Heart right ventricle (tissue), 16 donors: ENCODE measurements at regions not wholly inside any gene's neighbourhood (a gene's known extent, or its start where the extent isn't known, plus 50 kb on each side); places are given as distances from the start of the nearest gene placed in this dataset.

Experiments
- ATAC-seq, 8 donors: fragments of 200-7000 bp; cut with Tn5 transposase; one replicate each; pipeline ENCODE4 v1.9.1; 2020; ENCODE audit warnings: mild to moderate bottlenecking in 8 of 8, moderate library complexity in 8 of 8, moderate number of reproducible peaks in 1 of 8
- DNase-seq, 2 donors: peaks; one replicate each; pipeline ENCODE4 v3.0.0-alpha.2; 2020
- H3K27ac ChIP-seq, 10 donors: fragments of 200-600 bp; sonication (generic) in 2 of 10; one replicate each; pipeline versions ENCODE4 v1.5.0 to v1.8.0; 2020 to 2022; ENCODE audit warnings: mild to moderate bottlenecking in 3 of 10
- H3K27me3 ChIP-seq, 7 donors: fragments of 200-600 bp; one replicate each; pipeline ENCODE4 v1.8.0; 2021 to 2022; ENCODE audit warnings: mild to moderate bottlenecking in 2 of 7
- H3K36me3 ChIP-seq, 9 donors: fragments of 200-600 bp; sonication (generic) in 1 of 9; one replicate each; pipeline versions ENCODE4 v1.5.0 to v1.8.0; 2020 to 2022; ENCODE audit warnings: mild to moderate bottlenecking in 2 of 9
- H3K4me1 ChIP-seq, 9 donors: fragments of 200-600 bp; sonication (generic) in 1 of 9; one replicate each; pipeline versions ENCODE4 v1.5.0 to v1.8.0; 2020 to 2022; ENCODE audit warnings: mild to moderate bottlenecking in 4 of 9
- H3K4me3 ChIP-seq, 10 donors: fragments of 200-600 bp; sonication (generic) in 2 of 10; one replicate each; pipeline versions ENCODE4 v1.5.0 to v1.8.0; 2020 to 2022; ENCODE audit warnings: mild to moderate bottlenecking in 7 of 10, moderate library complexity in 2 of 10
- H3K9me3 ChIP-seq, 11 donors: fragments of 200-600 bp in 10 of 11; sonication (generic) in 2 of 11; one replicate each; pipeline versions ENCODE4 v1.5.0 to v1.8.0; 2013 to 2022; ENCODE audit warnings: mild to moderate bottlenecking in 2 of 11, control low read depth in 1 of 11, moderate library complexity in 1 of 11
- WGBS, 2 donors: extraction: QIAGEN DNeasy Blood & Tissue Kit; methylation state at CpG; one replicate each; pipeline ENCODE4 v1.1.7; 2013; ENCODE audit warnings: inconsistent platforms in 1 of 2; 5-methylcytosine and 5-hydroxymethylcytosine counted together
- intact Hi-C, 10 donors: fragments of 100-400 bp; cut with DNase I; formaldehyde crosslinking; loops; one replicate each; pipeline versions ENCODE4 v1.11.1 to v1.14.2; 2022
- TF ChIP-seq, protein P1 (sequence below), 9 donors: fragments of 200-600 bp; sonication (generic) in 2 of 9; IDR thresholded peaks; one replicate each; pipeline versions ENCODE4 v1.5.0 to v1.8.0; 2021 to 2022; ENCODE audit warnings: antibody characterized with exemption in 9 of 9, mild to moderate bottlenecking in 5 of 9, moderate library complexity in 1 of 9
- donor health status: Arrhythmogenic right ventricular cardiomyopathy.
- donor health status: ischemic (EF 13 %, LVEDD 7.1; RV severe dilation, severe dysfunction).
- donor health status: healthy with polysubstance abuse.
- donor health status: DM: no; HTN: yes; CAD: no.
- donor health status: DM: no; HTN: no; CAD: no.
- donor health status: ischemic (EF 25% LVEDD 6.9; RV normal size, moderate dysfunction).
- donor health status: ischemic (EF 25% LVEDD 5.7; RV mildly dilated, moderate dysfunction).
- donor health status: healthy.
- donor health status: DM: yes; HTN: yes; CAD: no.
- donor health status: Ischemic cardiomyopathy.
- donor health status: ischemic (EF 35%, LVEDD 5.7; RV mildly dilated, moderate dysfunction).
- donor health status: nonischemic (EF 11% LVEDD 7.7; RV severe dilation, severe dysfunction).
- donor health status: DM: yes; HTN: yes; CAD: no.
- donor health status: PGD.
- donor health status: ischemic (EF 29% LVEDD 5.4; RV normal size, mild dysfunction).
- donor health status: nonischemic (EF 23%, LVEDD 6.1; RV moderate dilation, normal function).

GRCh38 chr22:49331878-49332277, 495.8 kb downstream of the BRD1 start:
- Histone ChIP-seq H3K4me3 (no peak overlapping the region), H3K4me1 (no peaks in the 10 kb centered on the region), H3K36me3 (no peaks in the 10 kb centered on the region), H3K27me3 (peaks cover 0 to 34% (median 14%) of the 10 kb centered on the region in 7 donors), H3K9me3 (peaks cover 0 to 19% (median 6%) of the 10 kb centered on the region in 11 donors), H3K27ac (no peak overlapping the region)
- TF ChIP-seq, protein P1, sequence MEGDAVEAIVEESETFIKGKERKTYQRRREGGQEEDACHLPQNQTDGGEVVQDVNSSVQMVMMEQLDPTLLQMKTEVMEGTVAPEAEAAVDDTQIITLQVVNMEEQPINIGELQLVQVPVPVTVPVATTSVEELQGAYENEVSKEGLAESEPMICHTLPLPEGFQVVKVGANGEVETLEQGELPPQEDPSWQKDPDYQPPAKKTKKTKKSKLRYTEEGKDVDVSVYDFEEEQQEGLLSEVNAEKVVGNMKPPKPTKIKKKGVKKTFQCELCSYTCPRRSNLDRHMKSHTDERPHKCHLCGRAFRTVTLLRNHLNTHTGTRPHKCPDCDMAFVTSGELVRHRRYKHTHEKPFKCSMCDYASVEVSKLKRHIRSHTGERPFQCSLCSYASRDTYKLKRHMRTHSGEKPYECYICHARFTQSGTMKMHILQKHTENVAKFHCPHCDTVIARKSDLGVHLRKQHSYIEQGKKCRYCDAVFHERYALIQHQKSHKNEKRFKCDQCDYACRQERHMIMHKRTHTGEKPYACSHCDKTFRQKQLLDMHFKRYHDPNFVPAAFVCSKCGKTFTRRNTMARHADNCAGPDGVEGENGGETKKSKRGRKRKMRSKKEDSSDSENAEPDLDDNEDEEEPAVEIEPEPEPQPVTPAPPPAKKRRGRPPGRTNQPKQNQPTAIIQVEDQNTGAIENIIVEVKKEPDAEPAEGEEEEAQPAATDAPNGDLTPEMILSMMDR (IDR thresholded peaks at IDR 0.05): no peak
- intact Hi-C loops: no loop called here
- no peak for DNase-seq
- ATAC-seq: no peak
- WGBS, 2 donors: 80 to 84% methylated on average over 10 of the region's 10 CpGs

DNA sequence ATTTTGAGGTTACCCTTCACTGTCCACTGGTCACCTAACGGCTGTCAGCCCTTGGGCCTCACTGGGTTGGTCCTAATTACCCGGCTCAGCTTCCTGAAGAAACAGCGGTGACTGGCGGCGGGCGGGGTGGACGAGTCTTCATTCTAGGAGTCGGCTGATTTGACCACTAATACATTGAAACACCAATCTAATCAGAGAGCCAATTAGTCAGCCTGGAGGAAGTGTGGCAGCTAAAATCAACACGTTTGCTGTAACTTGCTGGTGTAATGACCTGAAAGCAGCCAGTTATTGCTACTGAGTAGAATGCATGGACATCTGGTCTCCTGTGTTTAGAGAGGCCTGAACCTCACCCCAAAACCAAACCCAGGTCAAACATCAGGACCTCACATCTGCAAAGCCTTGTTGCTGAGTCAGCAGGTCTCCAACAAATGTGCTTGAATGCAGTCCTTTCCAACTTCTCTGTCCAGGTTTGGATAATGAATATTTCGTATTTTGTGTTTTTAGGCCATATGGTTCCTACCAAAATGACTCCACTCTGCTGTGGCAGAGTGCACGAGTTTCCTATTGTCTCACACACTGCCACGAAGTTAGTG, 496.4 kb downstream of the BRD1 start:
- H3K4me1 ChIP-seq: no peaks in the 10 kb centered on the region
- no peaks in the 10 kb centered on the region for H3K36me3 ChIP-seq
- intact Hi-C loops: no loop called here
- TF ChIP-seq, protein P1 (IDR thresholded peaks at IDR 0.05): no peak
- peaks cover 0 to 33% (median 14%) of the 10 kb centered on the region in 7 donors for H3K27me3 ChIP-seq
- H3K4me3 ChIP-seq: no peak overlapping the region
- H3K27ac ChIP-seq: no peak overlapping the region
- peaks cover 0 to 25% (median 7%) of the 10 kb centered on the region in 11 donors for H3K9me3 ChIP-seq
- 55 to 56% methylated on average over 12 of the region's 12 CpGs for WGBS, 2 donors
- no peak for ATAC-seq
- DNase-seq: no peak

DNA sequence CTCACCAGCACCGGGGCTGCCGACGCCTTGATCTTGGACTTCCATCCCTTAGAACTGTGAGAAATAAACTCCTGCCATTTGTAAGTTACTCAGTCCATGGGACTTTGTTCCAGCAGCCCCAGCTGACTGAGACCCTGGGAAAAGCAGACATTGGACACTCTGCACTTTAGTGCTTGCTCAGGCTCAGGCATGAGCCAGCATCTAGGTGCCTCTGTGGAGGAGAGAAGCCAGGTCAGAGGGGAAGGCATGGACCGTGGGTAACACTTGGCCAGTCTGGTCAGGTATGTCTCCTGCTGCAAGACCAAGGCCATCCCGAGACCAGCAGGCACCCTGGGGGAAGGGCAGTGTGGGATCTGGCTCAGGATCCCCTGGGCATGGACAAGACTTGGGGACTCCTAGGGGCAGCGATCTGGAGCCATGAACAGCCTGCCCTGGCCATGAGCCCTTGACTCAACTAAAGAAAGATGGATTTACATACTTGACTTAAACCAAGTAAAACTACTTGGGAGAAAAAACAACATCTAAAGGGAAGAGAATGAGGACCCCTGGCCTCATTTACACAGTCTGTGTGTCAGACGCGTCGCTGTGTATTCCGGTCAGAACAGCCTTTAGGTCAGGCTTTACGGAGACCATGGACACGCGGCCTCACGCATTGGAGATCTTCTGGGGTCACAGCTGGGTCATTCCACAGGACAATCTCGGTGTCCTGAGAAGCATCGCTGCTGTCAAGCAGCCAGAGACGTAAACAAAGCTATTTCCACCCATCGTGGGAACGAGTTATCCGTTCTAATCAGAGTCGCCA, 497.1 kb downstream of the BRD1 start:
- peaks cover 0 to 31% (median 14%) of the 10 kb centered on the region in 7 donors for H3K27me3 ChIP-seq
- 74% methylated on average over 21 of the region's 21 CpGs for WGBS, 2 donors
- intact Hi-C loops: no loop called here

DNA sequence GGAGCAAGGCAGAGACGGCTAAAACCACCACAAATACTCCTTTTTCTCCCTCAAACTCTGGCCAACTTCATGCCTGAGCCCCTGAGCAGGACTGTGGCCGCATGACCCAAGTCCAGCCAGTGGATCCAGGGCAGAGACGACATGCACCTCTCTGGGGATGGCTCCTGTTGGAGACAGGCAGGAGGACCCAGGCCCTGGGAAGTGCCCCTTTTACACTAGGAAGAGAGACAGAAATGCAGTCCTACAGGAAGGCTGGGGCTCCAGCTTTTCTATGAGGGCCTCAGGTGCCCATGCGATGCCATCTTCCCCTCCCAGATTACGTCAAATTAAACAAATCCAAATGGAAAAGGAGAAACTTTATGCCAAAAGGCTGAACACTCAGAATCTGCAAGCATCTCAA, 498.0 kb downstream of the BRD1 start:
- intact Hi-C loops: no loop called here
- TF ChIP-seq, protein P1 (IDR thresholded peaks at IDR 0.05): no peak
- no peak for ATAC-seq
- no peaks in the 10 kb centered on the region for H3K36me3 ChIP-seq
- peaks cover 0 to 26% (median 10%) of the 10 kb centered on the region in 11 donors for H3K9me3 ChIP-seq
- no peak overlapping the region for H3K27ac ChIP-seq
- no peak overlapping the region for H3K4me3 ChIP-seq
- 58 to 59% methylated on average over 5 of the region's 5 CpGs for WGBS, 2 donors
- H3K4me1 ChIP-seq: no peaks in the 10 kb centered on the region
- H3K27me3 ChIP-seq: peaks cover 0 to 29% (median 13%) of the 10 kb centered on the region in 7 donors
- no peak for DNase-seq

More for the DNA sequence above, 497.1 kb downstream of the BRD1 start:
- H3K9me3 ChIP-seq: peaks cover 0 to 26% (median 10%) of the 10 kb centered on the region in 11 donors
- H3K4me3 ChIP-seq: no peak overlapping the region
- no peak overlapping the region for H3K27ac ChIP-seq
- H3K4me1 ChIP-seq: no peaks in the 10 kb centered on the region
- H3K36me3 ChIP-seq: no peaks in the 10 kb centered on the region
- no peak for ATAC-seq
- TF ChIP-seq, protein P1 (IDR thresholded peaks at IDR 0.05): no peak
- no peak for DNase-seq
